Testis (tissue), 2 donors: ENCODE measurements at regions not wholly inside any gene's neighbourhood (a gene's known extent, or its start where the extent isn't known, plus 50 kb on each side); places are given as distances from the start of the nearest gene placed in this dataset.

ENCODE experiments used
- CTCF ChIP-seq, 3 experiments: fragments of 450-650 bp in 2 of 3; fragments of 200-600 bp in 1 of 3; sonication (generic) in 1 of 3; IDR thresholded peaks; one replicate each; pipeline ENCODE4 v1.5.1; 2016 to 2019; ENCODE audit warnings: antibody characterized with exemption in 3 of 3, mild to moderate bottlenecking in 2 of 3, moderate library complexity in 1 of 3
- POLR2A ChIP-seq: fragments of 450-650 bp; IDR thresholded peaks from one replicate; pipeline ENCODE4 v1.6.1; 2017; ENCODE audit warnings: antibody characterized with exemption, mild to moderate bottlenecking, moderate library complexity

GRCh38 chr12:105897311-105897725 is 241.4 kb downstream of the NUAK1 start:
- no peak for TF ChIP-seq POLR2A
- no peak for TF ChIP-seq CTCF (IDR thresholded peaks at IDR 0.05)
